Epithelial cell of prostate (primary cell): ENCODE measurements at regions not wholly inside any gene's neighbourhood (a gene's known extent, or its start where the extent isn't known, plus 50 kb on each side); places are given as distances from the start of the nearest gene placed in this dataset.
"Not testable (repeated sequence)": the region's sequence is repeated elsewhere in the genome, so short reads cannot be mapped to it uniquely, and the experiment has no call there.

Experiments used
- DNase-seq: peaks from one replicate; pipeline ENCODE4 v3.0.0-alpha.2; 2011; ENCODE audit warnings: low read depth, low spot score
- H3K27ac ChIP-seq: fragments of 450-650 bp; 2 replicates; pipeline ENCODE4 v1.5.1; 2017; ENCODE audit warnings: mild to moderate bottlenecking

DNA sequence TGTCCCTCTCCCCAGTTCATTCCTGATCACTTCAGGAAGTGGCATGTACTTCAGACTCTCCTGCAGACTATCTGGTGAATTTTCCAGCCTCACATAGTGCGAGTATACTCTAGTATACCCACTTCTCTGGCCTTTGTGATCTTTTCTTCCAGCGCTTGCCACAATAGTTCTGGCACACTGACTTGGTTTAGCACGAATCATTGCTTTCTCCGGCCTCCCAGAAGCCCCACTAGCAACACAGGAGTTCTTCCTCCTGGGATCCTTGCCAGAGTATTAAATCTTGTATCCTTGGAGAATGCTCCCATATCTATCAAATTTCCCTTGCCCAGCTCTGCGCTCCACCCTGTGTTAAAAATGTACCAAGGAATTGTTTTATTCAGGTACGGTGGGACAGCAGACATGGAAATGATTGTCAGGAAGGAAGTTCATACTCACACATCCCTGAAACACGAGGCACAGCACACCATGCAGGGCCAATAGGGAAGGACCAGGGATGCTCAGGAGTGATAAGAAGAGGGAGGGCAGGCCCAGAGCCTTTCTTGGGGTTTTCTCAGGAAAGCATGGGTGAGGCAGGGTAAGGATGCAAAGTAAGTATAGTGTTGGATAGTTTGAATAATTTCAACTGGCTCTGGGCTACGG lies 136.7 kb downstream of the ADSS2 start:
- no peak overlapping the region for H3K27ac ChIP-seq
- no peak for DNase-seq

DNA sequence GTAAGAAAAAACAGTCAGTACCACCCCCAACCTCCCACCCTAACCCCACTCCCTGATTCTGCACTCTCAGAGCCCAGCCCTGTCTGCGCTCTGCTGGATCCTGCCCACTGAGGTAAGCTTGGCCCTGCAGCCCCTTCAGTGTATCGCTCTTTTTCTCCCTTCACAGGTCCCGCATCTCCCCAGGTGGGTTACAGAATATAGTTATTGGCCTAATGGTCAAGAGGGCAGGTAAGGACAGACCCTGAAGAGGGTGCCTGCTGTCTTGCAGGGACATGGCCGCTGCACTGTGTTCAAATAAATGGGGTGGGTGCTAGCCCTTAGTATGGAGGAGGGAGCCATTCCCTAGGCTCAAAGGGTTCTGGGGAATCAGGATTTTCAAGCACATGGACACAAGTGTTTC lies 135.7 kb downstream of the ADSS2 start:
- H3K27ac ChIP-seq = no peak overlapping the region
- no peak for DNase-seq

DNA sequence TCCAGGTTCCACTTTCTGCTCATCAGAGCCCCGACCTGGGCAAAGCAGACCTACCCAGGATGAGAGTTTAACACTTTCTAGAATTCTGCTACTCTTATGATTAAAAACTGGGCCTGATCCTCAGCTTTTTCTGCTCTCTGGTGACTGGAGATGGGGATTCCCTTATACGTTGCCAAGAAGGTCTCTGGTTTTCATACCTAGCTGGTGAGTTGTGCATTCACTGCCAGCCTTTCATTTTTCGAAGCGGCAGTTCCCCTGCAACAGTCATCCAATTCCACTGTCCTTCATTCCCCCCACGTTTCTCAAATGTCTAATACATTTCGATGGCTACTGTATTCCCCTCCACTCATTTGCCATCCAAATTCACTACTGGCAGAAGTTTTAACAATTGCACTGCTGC lies 135.3 kb downstream of the ADSS2 start:
- H3K27ac ChIP-seq = no peak overlapping the region
- DNase-seq = no peak

DNA sequence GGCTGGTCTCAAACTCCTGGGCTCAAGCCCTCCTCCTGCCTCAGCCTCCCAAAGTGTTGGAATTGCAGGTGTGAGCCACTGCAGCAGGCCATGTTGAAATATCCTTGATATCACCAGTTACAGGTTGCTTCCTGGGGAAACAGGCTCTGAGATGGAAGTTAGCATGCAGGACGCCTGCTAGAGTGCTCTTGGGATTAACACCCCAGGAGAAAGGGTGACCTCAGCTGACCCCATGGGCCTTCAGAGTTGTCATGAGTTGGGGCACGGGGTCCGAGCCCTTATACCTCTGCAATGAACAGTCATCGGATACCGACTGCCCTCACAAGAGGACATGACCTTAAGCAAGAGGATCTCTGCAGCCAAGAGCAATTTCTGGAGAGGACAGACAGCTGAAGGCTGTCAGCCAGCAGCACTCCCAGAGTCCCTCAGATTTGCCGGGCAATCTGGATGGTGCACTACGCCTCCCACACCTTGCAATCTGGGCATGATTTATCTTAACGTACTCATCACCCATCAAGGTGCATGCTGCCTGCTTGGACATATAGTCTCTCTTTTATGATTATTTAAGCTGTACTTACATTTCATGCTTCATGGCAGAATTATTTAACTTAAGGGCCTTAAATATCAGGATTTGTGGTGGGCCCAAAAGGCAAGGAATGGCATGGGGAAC lies 134.6 kb downstream of the ADSS2 start:
- no peak for DNase-seq
- H3K27ac ChIP-seq = no peak overlapping the region

DNA sequence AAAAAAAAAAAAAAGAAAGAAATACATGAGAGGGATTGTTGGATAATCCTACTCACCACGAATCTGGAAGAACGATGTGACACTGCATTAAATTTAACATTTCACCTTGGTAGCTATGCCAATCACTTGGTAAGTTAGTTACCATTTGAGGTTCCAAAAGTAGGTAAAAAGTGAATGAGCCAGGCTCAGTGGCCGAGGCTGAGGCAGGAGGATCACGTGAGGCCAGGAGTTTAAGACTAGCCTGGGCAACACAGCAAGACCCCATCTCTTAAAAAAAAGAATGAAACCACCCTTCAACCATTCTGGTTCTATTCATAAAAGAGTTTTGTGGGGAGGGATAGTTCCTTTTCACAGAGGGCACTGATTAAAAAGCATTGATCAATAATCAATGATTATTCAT lies 133.6 kb downstream of the ADSS2 start:
- DNase-seq = no peak
- H3K27ac ChIP-seq = no peak overlapping the region

DNA sequence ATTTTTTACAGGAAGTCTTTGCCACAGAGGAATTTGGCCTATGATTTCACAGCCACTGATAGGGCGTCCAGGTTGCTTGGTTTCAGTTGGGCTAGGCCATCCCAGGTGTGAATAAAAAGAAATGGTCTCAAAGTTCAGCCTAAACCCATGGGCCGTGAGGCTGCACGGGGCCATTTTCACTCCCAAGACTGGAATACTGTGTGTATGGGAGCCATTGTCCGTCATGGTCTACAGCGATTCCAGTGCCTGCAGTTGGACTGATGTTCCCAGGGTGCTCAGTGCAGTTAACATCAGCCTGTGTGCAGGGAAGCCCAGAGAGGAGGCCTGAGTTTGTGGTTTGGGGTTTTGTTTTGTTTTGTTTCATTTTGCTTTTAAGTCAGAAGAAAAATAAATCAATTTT lies 133.2 kb downstream of the ADSS2 start:
- H3K27ac ChIP-seq = no peak overlapping the region

DNA sequence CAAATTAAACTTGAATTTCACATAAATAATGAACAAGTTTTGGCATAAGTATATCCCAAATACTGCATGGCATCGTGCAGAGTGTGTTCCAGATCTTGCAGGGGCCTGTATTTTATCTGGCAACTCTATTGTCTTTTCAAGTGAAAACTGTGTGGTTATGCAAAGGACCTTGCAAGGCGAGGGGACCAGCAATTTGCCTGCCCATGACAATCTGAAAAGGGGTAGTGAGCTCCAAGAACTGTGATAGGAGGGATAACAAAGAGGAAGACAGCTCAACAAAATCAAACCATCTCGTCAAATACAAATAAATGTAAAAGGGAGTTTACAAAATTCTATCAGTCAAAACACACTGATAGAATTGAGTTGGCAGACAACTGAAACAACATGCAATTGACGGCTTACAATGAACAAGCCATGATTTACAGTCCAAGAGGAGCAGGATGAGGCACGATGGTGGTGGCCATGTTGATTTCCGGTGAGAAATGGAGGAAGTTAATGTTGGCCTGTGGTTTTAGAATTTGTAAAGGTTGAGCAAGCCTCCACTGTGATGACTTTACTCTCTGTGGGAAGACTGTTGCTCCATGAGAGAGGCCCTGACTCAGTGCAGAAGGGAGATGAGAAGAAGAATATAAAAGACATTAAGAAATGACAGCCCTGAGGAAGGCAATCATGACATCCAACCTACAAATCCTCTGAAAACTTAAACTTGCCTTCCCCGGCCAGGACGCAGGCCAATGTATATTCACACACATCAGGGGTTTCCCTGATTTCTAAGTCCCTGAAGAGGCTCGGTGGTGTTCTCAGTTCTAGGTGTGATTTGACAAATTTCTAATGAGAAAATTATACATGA lies 132.2 kb downstream of the ADSS2 start:
- peak; percentile 63 for DNase-seq
- H3K27ac ChIP-seq = peak overlapping the region; percentile 77

More for the DNA sequence above, 133.2 kb downstream of the ADSS2 start:
- DNase-seq = no peak

DNA sequence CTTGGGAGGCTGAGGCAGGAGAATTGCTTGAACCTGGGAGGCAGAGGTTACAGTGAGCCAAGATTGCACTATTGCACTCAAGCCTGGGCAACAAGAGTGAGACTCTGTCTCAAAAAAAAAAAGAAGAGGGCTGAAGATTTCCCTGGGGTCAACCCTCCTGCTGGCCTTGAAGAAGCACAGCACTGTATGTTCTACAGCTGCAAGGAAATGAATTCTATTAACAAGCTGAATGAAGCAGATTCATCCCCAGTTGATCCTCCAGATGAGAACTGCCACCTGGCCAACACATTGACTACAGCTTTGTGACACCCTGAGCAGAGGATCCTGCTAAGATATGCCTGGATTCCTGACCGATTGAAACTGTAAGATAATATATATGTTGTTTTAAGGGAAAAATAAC lies 129.5 kb downstream of the ADSS2 start:
- DNase-seq = no peak
- H3K27ac ChIP-seq = peak overlapping the region; percentile 94

DNA sequence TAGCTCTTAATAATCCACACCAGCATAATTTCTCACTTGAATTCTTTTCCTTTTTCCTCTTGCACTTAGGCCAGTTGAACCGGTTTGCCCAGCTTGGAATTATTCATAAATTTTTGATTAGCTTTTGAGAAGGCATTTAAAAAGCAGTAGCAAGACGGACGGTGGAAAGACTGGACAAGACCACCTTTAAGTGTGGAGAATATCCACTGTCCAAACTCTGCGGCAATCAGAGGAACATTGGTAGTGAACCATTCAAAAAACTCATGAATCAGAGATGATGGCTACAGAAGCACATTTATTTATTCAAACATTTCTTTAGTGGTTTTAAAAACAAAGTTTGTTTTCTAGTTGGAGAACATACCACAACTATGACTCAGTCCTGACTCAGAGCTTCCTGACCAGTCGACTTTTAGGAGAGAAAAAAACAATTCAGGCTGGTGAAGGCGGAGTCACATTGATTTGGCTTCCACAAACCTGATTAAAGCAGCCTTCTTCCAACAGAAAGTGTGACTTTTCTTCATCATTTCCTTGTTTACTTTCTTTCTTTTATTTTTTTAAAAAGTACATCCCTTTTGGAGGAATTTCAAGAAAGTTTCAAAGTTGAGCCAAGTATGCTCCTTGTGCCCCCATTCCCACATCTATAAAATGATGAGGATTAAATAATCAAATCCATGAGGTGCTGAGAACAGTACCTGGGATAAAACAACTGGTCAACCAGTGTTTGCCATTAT lies 128.8 kb downstream of the ADSS2 start:
- H3K27ac ChIP-seq = peak overlapping the region; percentile 94
- DNase-seq = peak; percentile 77

DNA sequence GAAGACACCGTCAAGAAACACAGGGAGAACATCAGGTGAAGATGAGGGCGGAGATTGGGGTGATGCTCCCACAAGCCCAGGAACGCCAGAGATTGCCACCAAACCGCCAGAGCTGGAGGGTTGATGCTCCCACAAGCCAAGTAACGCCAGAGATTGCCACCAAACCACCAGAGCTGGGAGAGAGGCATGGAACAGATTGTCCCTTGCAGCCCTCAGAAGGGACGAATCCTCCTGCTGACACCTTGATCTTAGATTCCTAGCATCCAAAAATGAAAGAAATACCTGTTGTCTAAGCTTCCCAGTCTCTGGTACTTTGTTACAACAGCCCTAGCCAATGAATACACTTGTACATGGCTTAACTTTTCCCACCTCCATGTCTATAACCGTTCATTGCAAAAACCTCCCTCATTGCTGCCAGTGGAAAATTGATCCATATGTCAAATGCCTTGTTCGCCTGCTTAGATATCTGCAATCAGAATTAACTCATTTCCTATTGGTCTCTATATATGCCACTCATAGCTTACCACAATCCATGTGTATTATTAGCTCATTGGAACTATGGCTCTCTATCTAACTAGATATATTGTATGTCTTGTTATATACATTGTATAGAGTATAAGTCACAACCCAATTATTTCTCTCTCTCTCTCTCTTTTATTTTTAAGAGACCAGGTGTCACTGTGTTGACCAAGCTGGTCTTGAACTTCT lies 127.4 kb downstream of the ADSS2 start:
- H3K27ac ChIP-seq = peak overlapping the region; percentile 2

DNA sequence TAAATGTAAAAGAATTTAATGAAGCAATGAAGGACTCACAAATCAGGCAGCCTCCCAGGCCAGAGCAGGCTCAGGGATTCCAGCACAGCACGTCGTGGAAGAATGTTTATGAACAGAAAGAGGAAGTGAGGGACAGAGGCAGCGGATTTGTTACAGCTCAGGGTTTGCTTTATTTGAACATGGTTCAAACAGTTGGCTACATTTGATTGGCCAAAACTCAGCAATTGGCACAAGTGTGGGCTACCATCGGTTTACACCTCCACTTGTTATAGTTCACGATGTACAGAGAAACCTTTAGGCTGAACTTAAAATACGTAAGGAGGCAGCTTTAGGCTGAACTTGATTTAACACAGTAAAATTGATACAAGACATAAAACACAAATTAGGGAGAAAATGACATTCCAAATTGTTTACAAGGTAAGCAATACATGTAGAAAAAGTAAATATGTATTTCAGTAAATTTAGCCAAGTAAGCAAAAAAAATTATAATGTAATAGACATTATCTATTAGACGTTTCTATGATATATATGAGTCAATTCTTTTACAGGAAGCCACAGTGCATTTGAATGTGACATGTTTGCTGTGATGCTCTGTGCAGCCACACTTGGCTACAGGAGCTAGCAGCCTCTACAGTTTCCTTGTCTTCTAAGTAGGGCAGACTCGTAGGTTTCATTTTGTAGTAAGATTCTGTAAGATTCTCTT lies 126.5 kb downstream of the ADSS2 start:
- DNase-seq = no peak
- peak overlapping the region; percentile 2 for H3K27ac ChIP-seq

More for the DNA sequence above, 127.4 kb downstream of the ADSS2 start:
- DNase-seq = no peak

DNA sequence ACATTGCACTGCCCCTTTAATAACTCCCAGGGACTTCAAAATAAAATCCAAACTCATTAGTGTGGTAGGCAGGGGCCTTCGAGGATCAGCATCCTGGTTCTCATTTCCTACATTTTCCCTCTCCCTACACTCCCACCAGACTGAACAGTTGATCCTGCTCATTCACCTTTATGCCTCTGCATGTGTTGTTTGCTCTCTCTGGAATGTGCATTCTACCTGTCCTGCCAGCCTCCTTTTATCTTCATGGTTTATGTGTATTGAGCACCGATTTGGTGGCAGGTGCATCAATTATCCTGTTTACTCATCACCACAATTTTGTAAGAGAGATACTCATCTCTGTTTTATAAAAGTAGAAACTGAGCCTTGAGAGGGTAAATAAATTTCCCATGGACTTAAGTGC lies 125.0 kb downstream of the ADSS2 start:
- peak overlapping the region; percentile 11 for H3K27ac ChIP-seq
- DNase-seq = no peak

DNA sequence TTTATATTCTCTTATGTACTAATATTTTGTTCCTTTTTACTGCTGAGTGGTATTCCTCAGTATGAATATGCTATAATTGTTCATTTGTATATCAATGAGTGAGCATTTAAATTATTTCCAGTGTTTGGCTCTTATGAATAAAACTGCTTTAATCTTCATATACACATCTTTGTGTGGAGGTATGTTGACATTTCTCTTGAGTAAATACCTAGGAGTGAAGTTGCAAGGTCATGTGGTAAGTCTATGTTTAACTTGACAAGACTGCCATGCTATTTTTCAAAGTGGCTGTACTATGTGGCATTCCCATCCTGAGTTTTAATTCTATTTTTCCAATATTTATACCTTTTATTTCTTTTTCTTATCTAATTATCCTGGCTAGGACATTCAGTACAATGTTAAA lies 124.2 kb downstream of the ADSS2 start:
- no peak overlapping the region for H3K27ac ChIP-seq
- DNase-seq = no peak

DNA sequence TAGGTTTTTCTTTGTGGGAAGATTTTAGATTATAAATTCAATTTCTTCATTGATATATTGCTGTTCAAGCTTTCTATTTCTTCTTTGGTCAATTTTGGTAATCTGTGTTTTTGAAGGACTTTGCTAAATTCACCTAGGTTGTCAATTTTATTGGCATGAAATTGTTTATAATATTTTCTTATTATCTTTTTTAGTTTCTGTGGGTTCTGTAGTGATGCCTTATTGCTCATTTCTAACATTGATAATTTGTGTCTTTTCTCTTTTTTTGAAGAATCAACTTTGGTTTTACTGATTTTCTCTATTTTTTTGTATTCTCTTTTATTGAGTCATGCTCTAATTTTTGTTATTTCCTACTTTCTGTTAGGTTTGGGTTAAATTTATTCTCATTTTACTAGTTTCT lies 123.2 kb downstream of the ADSS2 start:
- no peak overlapping the region for H3K27ac ChIP-seq
- DNase-seq = no peak

DNA sequence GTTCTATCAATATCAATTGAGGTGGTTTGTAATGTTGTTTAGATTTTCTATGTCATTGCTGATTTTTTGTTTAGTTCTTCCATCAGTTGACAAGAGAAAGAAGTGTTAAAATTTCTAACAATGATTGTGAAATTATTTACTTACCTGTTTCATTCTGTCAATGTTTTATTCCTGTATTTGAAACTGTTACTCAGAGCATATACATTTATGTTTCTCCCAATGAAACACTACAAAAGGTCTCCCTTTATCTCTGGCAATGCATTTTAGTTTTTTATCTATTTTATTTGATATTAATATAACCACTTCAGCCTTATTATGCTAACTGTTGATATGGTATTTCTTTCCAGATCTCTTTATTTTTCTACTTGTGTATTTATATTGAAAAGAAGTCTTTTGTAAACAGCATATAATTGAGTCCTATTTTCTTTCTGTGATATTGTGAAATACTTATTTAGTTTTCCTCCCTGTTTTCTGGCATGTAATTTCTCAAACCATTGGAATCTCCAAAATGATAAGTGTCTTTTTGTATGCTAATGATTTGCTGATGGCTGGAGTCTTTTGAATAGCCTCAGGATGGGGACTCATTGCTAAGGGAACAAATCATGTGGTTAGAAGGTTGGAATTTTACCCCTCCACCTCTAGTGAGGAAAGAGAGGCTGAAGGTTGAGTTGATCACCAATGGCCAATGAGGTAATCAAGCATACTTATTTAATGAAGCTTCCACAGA lies 122.0 kb downstream of the ADSS2 start:
- DNase-seq = peak; percentile 18

DNA sequence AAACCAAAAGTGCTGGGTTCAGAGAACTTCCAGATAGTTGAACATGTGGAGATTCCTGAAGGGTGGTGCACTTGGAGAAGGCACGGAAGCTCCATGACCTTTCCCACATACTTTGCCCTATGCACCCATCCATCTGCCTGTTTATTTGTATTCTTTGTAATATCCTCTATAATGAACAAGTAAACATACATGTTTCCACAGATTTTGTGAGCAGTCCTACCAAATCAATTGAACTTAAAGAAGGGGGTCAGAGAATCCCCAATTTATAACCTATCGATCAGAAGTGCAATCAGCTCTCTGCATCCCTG lies 121.4 kb downstream of the ADSS2 start:
- H3K27ac ChIP-seq = no peak overlapping the region
- DNase-seq = no peak

More for the DNA sequence above, 122.0 kb downstream of the ADSS2 start:
- no peak overlapping the region for H3K27ac ChIP-seq

DNA sequence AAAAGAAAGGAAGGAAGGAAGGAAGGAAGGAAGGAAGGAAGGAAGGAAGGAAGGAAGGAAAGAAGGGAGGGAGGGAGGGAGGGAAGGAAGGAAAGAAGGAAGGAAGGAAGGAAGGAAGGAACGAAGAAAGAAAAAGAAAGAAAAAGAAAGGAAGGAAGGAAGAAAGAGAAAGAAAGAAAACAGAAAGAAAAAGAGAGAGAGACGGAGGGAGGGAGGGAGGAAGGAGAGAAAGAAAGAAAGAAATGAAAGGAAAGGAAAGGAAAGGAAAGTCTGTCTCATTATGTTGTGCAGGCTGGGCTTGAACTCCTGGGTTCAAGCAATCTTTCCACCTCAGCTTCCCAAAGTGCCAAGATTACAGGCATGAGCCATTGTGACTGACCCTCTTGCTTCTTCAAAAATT lies 118.9 kb downstream of the ADSS2 start:
- not testable (repeated sequence) for H3K27ac ChIP-seq, DNase-seq

DNA sequence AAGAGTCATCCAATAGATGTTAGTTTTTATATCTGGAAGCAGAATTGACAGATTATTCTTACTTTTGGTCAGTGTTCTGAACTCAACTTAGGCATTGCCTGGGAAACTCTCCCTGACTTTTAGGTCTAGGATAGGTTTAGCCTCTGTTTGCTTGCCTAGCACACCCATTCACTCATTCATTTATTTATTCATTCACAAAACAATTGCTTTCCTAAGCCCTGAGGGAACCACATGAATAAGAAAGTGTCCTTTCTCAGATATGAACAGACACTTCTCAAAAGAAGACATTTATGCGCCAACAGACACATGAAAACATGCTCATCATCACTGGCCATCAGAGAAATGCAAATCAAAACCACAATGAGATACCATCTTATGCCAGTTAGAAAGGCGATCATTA lies 117.4 kb downstream of the ADSS2 start:
- DNase-seq, H3K27ac ChIP-seq: not testable (repeated sequence)

DNA sequence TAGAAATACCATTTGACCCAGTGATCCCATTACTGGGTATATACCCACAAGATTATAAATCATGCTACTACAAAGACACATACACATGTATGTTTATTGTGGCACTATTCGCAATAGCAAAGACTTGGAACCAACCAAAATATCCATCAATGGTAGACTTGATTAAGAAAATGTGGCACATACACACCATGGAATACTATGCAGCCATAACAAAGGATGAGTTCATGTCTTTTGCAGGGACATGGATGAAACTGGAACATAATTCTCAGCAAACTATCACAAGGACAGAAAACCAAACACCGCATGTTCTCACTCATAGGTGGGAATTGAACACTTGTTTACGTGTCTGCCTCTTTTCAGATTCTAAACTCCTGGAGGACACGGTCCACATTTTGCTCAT lies 116.9 kb downstream of the ADSS2 start:
- not testable (repeated sequence) for H3K27ac ChIP-seq, DNase-seq
